A549 (cell line): ENCODE measurements at regions not wholly inside any gene's neighbourhood (a gene's known extent, or its start where the extent isn't known, plus 50 kb on each side); places are given as distances from the start of the nearest gene placed in this dataset.
A peak's percentile ranks its signal among the peaks of the same experiment; 100 is the strongest.

Experiments used
- ATAC-seq, 2 experiments: fragments of 200-7000 bp in 1 of 2; fragments of >200 bp in 1 of 2; cut with Nextera tagmentation in 1 of 2; cut with Tn5 transposase in 1 of 2; 3 replicates each; pipeline versions ENCODE4 v1.8.0 to v1.9.1; 2018 to 2020; ENCODE audit warnings: mild to moderate bottlenecking in 1 of 2, moderate library complexity in 1 of 2
- CTCF ChIA-PET: fragments of 300-600 bp; sonication (Branson Sonifier 250); formaldehyde crosslinking; extraction: SDS; loops from one replicate; lab custom pipeline; 2021; ENCODE audit warnings: antibody characterized with exemption, inconsistent platforms; lab: Yijun Ruan, JAX
- POLR2A ChIA-PET: fragments of 350-600 bp; formaldehyde crosslinking; extraction: SDS; loops from one replicate; lab custom pipeline; 2021; ENCODE audit warnings: antibody characterized with exemption, inconsistent platforms; lab: Yijun Ruan, JAX
- DNase-seq, 2 experiments: peaks; one replicate each; pipeline versions ENCODE4 v3.0.0 to v3.0.0-alpha.2; 2011 to 2016; ENCODE audit warnings: low read depth in 1 of 2, low spot score in 1 of 2
- FAIRE-seq: peaks from 2 replicates; lab custom pipeline; 2011; peaks lifted over from hg19 to GRCh38; lab: Jason Lieb, UNC
- H3K27ac ChIP-seq, 2 experiments: fragments of >200 bp; sonication (Bioruptor Twin); formaldehyde crosslinking; 3 replicates each; pipeline ENCODE4 v1.5.1; 2016 to 2017
- H3K4me1 ChIP-seq: fragments of >200 bp; sonication (Bioruptor Twin); formaldehyde crosslinking; 3 replicates; pipeline ENCODE4 v1.6.1; 2016
- H3K4me2 ChIP-seq: fragments of >200 bp; sonication (Bioruptor Twin); formaldehyde crosslinking; 3 replicates; pipeline ENCODE4 v1.6.1; 2016
- H3K4me3 ChIP-seq: fragments of >200 bp; sonication (Bioruptor Twin); formaldehyde crosslinking; 3 replicates; pipeline ENCODE4 v1.5.1; 2016
- H3K9me3 ChIP-seq: fragments of >200 bp; sonication (Bioruptor Twin); formaldehyde crosslinking; 3 replicates; pipeline ENCODE4 v1.6.1; 2016
- CEBPB ChIP-seq, 2 experiments: fragments of >200 bp in 1 of 2; sonication (Bioruptor Twin) in 1 of 2; formaldehyde crosslinking in 1 of 2; IDR thresholded peaks; 2 replicates each; pipeline ENCODE4 v1.6.1; 2012 to 2016
- CHD4 ChIP-seq: fragments of 200-600 bp; sonication (generic); IDR thresholded peaks from 2 replicates; pipeline ENCODE4 v1.6.1; 2016; ENCODE audit warnings: antibody characterized with exemption, mild to moderate bottlenecking, borderline replicate concordance
- EHMT2 ChIP-seq: fragments of 200-600 bp; sonication (generic); IDR thresholded peaks from 2 replicates; pipeline ENCODE4 v1.6.1; 2016; ENCODE audit warnings: antibody characterized with exemption, low read depth, mild to moderate bottlenecking, moderate library complexity
- ESRRA ChIP-seq: fragments of 150-350 bp; IDR thresholded peaks from 2 replicates; pipeline ENCODE4 v1.6.1; 2014; ENCODE audit warnings: mild to moderate bottlenecking, low read length, borderline replicate concordance
- FOSB ChIP-seq: fragments of 250-450 bp; sonication (Bioruptor Pico); IDR thresholded peaks from 2 replicates; pipeline ENCODE4 v1.5.0; 2020; ENCODE audit warnings: mild to moderate bottlenecking, moderate library complexity
- FOSL2 ChIP-seq, 2 experiments: fragments of 450-650 bp in 1 of 2; fragments of >200 bp in 1 of 2; sonication (Bioruptor Twin) in 1 of 2; formaldehyde crosslinking; IDR thresholded peaks; 2 replicates each; pipeline versions ENCODE4 v1.5.0 to v1.6.1; 2016 to 2020; ENCODE audit warnings: mild to moderate bottlenecking in 1 of 2, moderate library complexity in 1 of 2
- HOXB13 ChIP-seq: fragments of 250-450 bp; sonication (Bioruptor Pico); IDR thresholded peaks from 2 replicates; pipeline ENCODE4 v1.5.0; 2020; ENCODE audit warnings: low read depth, mild to moderate bottlenecking, moderate library complexity
- KDM1A ChIP-seq: fragments of 200-600 bp; sonication (generic); IDR thresholded peaks from 2 replicates; pipeline ENCODE4 v1.6.1; 2016; ENCODE audit warnings: low read depth, mild to moderate bottlenecking
- MAFK ChIP-seq: fragments of 450-650 bp; IDR thresholded peaks from 2 replicates; pipeline ENCODE4 v1.6.1; 2014; ENCODE audit not compliant: partially characterized antibody
- NFE2L2 ChIP-seq: fragments of 150-350 bp; conservative IDR thresholded peaks from 2 replicates; pipeline ENCODE4 v1.6.1; 2014; ENCODE audit warnings: low read length
- NR3C1 ChIP-seq: fragments of >200 bp; sonication (Bioruptor Twin); formaldehyde crosslinking; IDR thresholded peaks from 3 replicates; pipeline ENCODE4 v1.6.1; 2017
- POLR2AphosphoS2 ChIP-seq: conservative IDR thresholded peaks from 2 replicates; pipeline ENCODE4 v1.6.1; 2012; ENCODE audit warnings: low read length, improper control_type of control experiment, inconsistent platforms
- RFX5 ChIP-seq: fragments of 450-650 bp; IDR thresholded peaks from 2 replicates; pipeline ENCODE4 v1.7.1; 2014; ENCODE audit warnings: antibody characterized with exemption, mild to moderate bottlenecking, moderate library complexity
- WGBS: methylation state at CpG from one replicate; pipeline ENCODE4 v1.1.6; 2017; ENCODE audit errors: missing lambda C conversion rate; 5-methylcytosine and 5-hydroxymethylcytosine counted together
- TF ChIP-seq, protein P1 (sequence below): fragments of 250-450 bp; sonication (Bioruptor Pico); IDR thresholded peaks from 2 replicates; pipeline ENCODE4 v1.5.0; 2021; ENCODE audit warnings: mild to moderate bottlenecking, moderate library complexity, borderline replicate concordance
- TF ChIP-seq, protein P2 (sequence below): fragments of 150-350 bp; IDR thresholded peaks from 2 replicates; pipeline ENCODE4 v1.6.1; 2014; ENCODE audit warnings: low read depth, mild to moderate bottlenecking, low read length
- TF ChIP-seq, protein P3 (sequence below): fragments of 250-450 bp; sonication (Bioruptor Pico); IDR thresholded peaks from 2 replicates; pipeline ENCODE4 v1.5.0; 2020; ENCODE audit warnings: low read depth, mild to moderate bottlenecking, moderate library complexity

DNA sequence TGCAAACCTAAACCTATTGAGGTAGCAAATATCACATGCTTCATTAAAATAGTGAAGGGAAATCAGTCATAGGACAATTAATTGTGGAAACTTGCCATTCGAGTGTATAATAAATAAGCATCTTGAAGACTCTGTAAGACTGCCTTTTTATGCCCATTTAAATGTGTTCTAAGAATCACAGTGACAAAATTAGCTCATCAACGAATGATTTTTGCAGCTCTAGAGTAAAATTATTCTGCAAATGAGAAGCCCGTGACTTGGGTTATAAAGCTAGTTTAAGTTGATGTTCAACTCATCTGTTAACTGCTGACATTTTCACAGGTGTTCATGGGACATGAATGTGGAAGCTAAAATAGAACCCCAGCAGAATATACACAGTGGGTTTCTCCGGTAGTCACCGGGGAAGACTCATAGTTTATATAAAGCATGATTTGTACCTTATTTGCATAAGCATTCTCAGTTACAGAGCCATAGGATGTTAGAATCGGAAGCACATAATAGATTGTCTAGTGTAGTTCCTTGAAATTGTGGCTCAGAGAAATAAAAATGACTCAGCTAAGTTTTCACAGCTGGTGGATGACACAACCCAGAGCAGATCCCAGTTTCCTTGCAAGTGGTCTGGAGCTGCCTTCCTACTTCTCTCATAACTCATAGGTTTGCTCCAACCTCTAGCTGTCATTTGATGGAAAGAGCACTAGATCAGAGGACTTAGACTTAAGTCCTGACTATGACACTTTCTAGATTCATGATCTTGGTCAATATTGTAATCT, 107.3 kb downstream of the UCHL5 start:
- no peaks in the 10 kb centered on the region for H3K9me3 ChIP-seq
- ChIA-PET POLR2A (interaction anchor here (0.6 to 1.2 kb wide), 3 partner anchors 47 to 144 kb away, joined by 3 to 5 read pairs (median 4); no protein-coding TSS in a partner anchor), CTCF (no interaction called here)
- TF ChIP-seq, protein P1, sequence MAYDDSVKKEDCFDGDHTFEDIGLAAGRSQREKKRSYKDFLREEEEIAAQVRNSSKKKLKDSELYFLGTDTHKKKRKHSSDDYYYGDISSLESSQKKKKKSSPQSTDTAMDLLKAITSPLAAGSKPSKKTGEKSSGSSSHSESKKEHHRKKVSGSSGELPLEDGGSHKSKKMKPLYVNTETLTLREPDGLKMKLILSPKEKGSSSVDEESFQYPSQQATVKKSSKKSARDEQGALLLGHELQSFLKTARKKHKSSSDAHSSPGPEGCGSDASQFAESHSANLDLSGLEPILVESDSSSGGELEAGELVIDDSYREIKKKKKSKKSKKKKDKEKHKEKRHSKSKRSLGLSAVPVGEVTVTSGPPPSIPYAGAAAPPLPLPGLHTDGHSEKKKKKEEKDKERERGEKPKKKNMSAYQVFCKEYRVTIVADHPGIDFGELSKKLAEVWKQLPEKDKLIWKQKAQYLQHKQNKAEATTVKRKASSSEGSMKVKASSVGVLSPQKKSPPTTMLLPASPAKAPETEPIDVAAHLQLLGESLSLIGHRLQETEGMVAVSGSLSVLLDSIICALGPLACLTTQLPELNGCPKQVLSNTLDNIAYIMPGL, result no peak
- TF ChIP-seq MAFK (peak; percentile 27), FOSL2 (IDR thresholded peaks at IDR 0.05) (no peak), FOSL2 (CRISPR knock-in tag; IDR thresholded peaks at IDR 0.05) (peak; percentile 21; the same call in 1 of the 2 replicates)
- no peak for FAIRE-seq
- H3K27ac ChIP-seq, result 0 out of 6 replicates have a peak overlapping the region, but pooled peaks of 1 of the 2 experiments have one; percentile 15
- no peak overlapping the region for H3K4me3 ChIP-seq
- WGBS, result 67% methylated on average over 6 of the region's 6 CpGs
- peak in 1 of 2 experiments; percentile 49 for DNase-seq
- H3K4me2 ChIP-seq, result no peak overlapping the region
- ATAC-seq, result peak; percentile 73 to 86
- peaks cover 5% of the 10 kb centered on the region; the same call in 1 of the 3 replicates for H3K4me1 ChIP-seq

DNA sequence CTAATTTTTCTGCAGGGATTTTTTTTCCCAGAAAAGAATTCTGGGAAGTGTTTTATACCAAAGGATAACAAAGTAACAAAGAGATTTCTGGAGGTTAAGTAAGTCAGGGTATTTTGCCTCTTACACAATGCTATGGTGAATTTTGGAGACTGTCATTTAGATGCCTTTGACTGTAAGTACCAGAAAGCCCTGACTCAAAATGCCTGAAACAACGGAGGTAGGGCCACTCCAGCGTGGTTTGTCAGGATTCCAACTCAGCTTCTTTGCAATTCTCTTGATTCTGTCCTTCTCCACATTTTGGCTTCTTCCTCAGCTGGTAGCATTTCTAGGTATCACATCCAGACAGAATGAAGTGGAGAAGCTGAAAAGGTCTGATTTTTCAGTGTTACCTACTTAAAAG, 106.5 kb downstream of the UCHL5 start:
- 89% methylated on average over 2 of the region's 2 CpGs for WGBS
- ChIA-PET CTCF (no interaction called here), POLR2A (interaction anchor here (0.6 to 1.2 kb wide), 3 partner anchors 48 to 145 kb away, joined by 3 to 5 read pairs (median 4); no protein-coding TSS in a partner anchor)
- Histone ChIP-seq H3K4me3 (no peak overlapping the region), H3K27ac (no peak overlapping the region), H3K4me1 (peaks cover 5% of the 10 kb centered on the region; the same call in 1 of the 3 replicates), H3K9me3 (no peaks in the 10 kb centered on the region), H3K4me2 (no peak overlapping the region)
- no peak for TF ChIP-seq ESRRA
- no peak for TF ChIP-seq CHD4
- TF ChIP-seq HOXB13 (CRISPR knock-in tag), result no peak
- no peak for TF ChIP-seq RFX5
- no peak for TF ChIP-seq KDM1A
- TF ChIP-seq FOSB (CRISPR knock-in tag), result no peak
- TF ChIP-seq, protein P2, sequence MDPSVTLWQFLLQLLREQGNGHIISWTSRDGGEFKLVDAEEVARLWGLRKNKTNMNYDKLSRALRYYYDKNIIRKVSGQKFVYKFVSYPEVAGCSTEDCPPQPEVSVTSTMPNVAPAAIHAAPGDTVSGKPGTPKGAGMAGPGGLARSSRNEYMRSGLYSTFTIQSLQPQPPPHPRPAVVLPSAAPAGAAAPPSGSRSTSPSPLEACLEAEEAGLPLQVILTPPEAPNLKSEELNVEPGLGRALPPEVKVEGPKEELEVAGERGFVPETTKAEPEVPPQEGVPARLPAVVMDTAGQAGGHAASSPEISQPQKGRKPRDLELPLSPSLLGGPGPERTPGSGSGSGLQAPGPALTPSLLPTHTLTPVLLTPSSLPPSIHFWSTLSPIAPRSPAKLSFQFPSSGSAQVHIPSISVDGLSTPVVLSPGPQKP, result no peak
- no peak for TF ChIP-seq POLR2AphosphoS2
- TF ChIP-seq, protein P3, sequence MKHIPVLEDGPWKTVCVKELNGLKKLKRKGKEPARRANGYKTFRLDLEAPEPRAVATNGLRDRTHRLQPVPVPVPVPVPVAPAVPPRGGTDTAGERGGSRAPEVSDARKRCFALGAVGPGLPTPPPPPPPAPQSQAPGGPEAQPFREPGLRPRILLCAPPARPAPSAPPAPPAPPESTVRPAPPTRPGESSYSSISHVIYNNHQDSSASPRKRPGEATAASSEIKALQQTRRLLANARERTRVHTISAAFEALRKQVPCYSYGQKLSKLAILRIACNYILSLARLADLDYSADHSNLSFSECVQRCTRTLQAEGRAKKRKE (CRISPR knock-in tag), result no peak
- TF ChIP-seq EHMT2, result no peak
- FAIRE-seq (no peak), DNase-seq (no peak), ATAC-seq (no peak)

DNA sequence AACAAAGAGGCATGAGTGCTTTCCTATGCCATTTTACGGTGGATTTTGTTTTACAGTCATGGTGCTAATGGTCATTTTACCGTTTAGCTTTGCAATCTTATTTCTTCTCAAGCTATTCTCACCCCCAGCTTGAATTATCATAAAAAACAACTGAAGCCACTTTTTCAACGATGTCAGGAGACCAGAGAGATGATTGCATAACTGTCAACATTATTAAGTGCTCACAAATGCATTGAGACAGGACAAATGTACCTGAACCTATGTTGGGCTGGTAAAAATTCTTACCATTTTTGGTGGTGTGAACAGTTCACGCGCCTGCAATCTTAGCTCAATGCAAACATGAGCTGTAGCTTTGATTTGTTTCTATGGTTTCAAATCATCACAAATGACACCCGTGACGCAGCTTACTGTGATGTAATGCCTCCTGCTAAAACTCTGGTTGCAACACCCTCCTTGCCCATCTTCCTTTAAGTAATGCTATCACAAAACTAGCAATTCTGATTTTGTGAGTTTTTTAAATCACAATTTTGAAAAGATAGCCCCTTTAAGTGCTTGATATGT, 104.4 kb downstream of the UCHL5 start:
- CTCF ChIA-PET, result no interaction called here
- no peak for FAIRE-seq
- Histone ChIP-seq H3K27ac (no peak overlapping the region), H3K4me2 (no peak overlapping the region), H3K4me1 (peaks cover 5% of the 10 kb centered on the region; the same call in 1 of the 3 replicates), H3K9me3 (no peaks in the 10 kb centered on the region)
- WGBS, result 69% methylated on average over 7 of the region's 7 CpGs
- DNase-seq, result peak; percentile 8 to 59
- TF ChIP-seq NFE2L2, result no peak
- TF ChIP-seq CEBPB (IDR thresholded peaks at IDR 0.05), result no peak
- no peak for TF ChIP-seq NR3C1
- TF ChIP-seq, all 56 proteins: peak for 0
- POLR2A ChIA-PET, result interaction anchor here (0.5 kb wide), 1 partner anchor 256 kb away, joined by 3 read pairs; no protein-coding TSS in a partner anchor
- H3K4me3 ChIP-seq, result no peak overlapping the region
- no peak; a peak in 1 of 6 replicates for ATAC-seq
